ENCODE measurements at regions not wholly inside any gene's neighbourhood (a gene's known extent, or its start where the extent isn't known, plus 50 kb on each side); places are given as distances from the start of the nearest gene placed in this dataset.
A peak's percentile ranks its signal among the peaks of the same experiment; 100 is the strongest.

GRCh38 chr5:143870362-143870761 is 58.4 kb downstream of the HMHB1 start:
- peaks cover 34% of the 10 kb centered on the region for H3K4me1 ChIP-seq (ENCODE audit: insufficient read depth, low read length)
- no peaks in the 10 kb centered on the region for H3K36me3 ChIP-seq (ENCODE audit: insufficient read depth, low read length)
- H3K9ac ChIP-seq (ENCODE audit: low read depth, low read length) = no peak overlapping the region
- H3K9me3 ChIP-seq (ENCODE audit: control insufficient read depth, insufficient read depth, low read length) = no peaks in the 10 kb centered on the region

DNA sequence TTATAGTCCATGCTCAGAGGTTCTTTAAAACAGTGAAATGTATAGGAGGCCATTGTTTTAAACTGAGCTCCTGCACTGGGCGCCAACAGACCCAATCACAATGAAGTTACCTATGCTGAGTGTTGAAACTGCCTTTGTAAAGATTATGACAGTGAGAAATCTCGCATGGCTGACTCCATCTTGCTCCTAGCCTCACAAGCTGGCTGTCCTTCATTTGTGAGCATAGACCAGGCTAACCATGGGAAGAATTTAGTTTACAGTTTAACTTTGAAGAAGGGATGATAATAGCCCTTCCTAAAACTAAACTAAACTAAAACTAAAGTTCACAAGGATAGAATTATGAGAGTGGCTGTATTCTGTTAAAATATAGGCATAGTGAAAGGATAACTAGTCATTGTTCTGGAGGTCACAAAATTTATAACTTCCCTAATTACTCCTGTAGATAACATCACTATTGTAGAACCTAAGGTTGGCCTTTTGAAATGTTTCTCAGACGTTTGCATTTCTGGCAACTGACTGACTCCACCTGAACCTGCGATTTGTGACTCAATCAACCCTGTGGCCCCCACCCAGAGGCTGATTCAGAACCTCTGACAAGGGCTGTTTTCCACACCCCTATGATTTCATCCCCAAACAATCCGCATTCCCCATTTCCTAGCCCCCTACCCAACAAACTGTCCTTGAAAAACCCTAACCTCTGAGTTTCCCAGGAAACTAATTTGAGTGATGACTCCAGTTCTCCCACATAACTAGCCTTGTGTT is 59.1 kb downstream of the HMHB1 start:
- peaks cover 34% of the 10 kb centered on the region for H3K4me1 ChIP-seq (ENCODE audit: insufficient read depth, low read length)
- no peaks in the 10 kb centered on the region for H3K9me3 ChIP-seq (ENCODE audit: control insufficient read depth, insufficient read depth, low read length)
- H3K9ac ChIP-seq (ENCODE audit: low read depth, low read length) = no peak overlapping the region
- H3K36me3 ChIP-seq (ENCODE audit: insufficient read depth, low read length) = no peaks in the 10 kb centered on the region

DNA sequence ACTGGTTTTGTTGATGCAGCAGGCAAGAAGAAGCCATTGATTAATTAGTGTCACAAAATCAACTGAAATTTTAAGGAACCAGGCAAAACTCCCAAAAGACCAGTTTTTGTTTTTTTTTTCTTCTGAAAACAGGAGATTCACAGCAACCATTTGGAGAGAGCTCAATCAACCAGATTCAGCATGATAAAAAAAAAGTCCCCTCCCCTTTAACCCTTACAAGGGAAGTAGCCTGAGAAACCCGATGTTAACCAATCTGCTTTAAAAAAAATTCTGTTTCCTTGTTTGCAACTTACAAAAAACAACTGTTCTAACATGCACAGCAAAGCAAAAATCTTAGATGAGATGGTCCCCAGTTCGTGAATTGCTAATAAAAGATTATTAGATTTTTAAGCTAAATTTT is 59.7 kb downstream of the HMHB1 start:
- Histone ChIP-seq H3K4me1 (ENCODE audit: insufficient read depth, low read length) (peaks cover 34% of the 10 kb centered on the region), H3K36me3 (ENCODE audit: insufficient read depth, low read length) (no peaks in the 10 kb centered on the region), H3K9me3 (ENCODE audit: control insufficient read depth, insufficient read depth, low read length) (no peaks in the 10 kb centered on the region), H3K9ac (ENCODE audit: low read depth, low read length) (0 out of 2 replicates have a peak overlapping the region, but pooled peaks have one; percentile 1)

GRCh38 chr5:143874312-143874711 is 62.4 kb downstream of the HMHB1 start:
- Histone ChIP-seq H3K9me3 (ENCODE audit: control insufficient read depth, insufficient read depth, low read length) (no peaks in the 10 kb centered on the region), H3K36me3 (ENCODE audit: insufficient read depth, low read length) (no peaks in the 10 kb centered on the region), H3K9ac (ENCODE audit: low read depth, low read length) (no peak overlapping the region), H3K4me1 (ENCODE audit: insufficient read depth, low read length) (peaks cover 35% of the 10 kb centered on the region)

GRCh38 chr5:143877196-143877595 is 65.2 kb downstream of the HMHB1 start:
- H3K36me3 ChIP-seq (ENCODE audit: insufficient read depth, low read length) = no peaks in the 10 kb centered on the region
- no peaks in the 10 kb centered on the region for H3K9me3 ChIP-seq (ENCODE audit: control insufficient read depth, insufficient read depth, low read length)
- H3K9ac ChIP-seq (ENCODE audit: low read depth, low read length) = no peak overlapping the region
- peaks cover 24% of the 10 kb centered on the region for H3K4me1 ChIP-seq (ENCODE audit: insufficient read depth, low read length)

GRCh38 chr5:143878430-143878829 is 66.5 kb downstream of the HMHB1 start:
- Histone ChIP-seq H3K9me3 (ENCODE audit: control insufficient read depth, insufficient read depth, low read length) (no peaks in the 10 kb centered on the region), H3K9ac (ENCODE audit: low read depth, low read length) (no peak overlapping the region), H3K4me1 (ENCODE audit: insufficient read depth, low read length) (peaks cover 19% of the 10 kb centered on the region), H3K36me3 (ENCODE audit: insufficient read depth, low read length) (no peaks in the 10 kb centered on the region)

DNA sequence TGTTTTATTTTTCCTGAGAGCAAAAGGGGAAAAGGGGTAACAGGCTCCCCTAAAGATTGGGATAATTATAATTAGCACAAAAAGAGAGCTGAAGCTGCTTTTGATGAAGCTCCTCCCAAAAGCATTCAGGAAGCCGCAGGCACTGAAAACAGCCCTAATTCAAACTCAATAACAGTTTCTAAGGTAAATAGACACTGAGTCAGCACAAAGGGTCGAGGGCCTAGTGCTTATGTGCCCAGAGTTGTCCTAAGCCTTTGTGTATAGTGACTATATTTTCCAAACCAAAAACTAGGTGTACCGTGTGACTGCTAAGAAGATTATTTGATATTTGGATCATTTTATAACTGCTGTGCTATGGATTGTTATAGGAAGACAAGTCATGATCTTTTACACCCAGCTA is 67.7 kb downstream of the HMHB1 start:
- Histone ChIP-seq H3K9me3 (ENCODE audit: control insufficient read depth, insufficient read depth, low read length) (no peaks in the 10 kb centered on the region), H3K36me3 (ENCODE audit: insufficient read depth, low read length) (no peaks in the 10 kb centered on the region), H3K9ac (ENCODE audit: low read depth, low read length) (no peak overlapping the region), H3K4me1 (ENCODE audit: insufficient read depth, low read length) (peaks cover 13% of the 10 kb centered on the region; the same call in 1 of the 2 replicates)

DNA sequence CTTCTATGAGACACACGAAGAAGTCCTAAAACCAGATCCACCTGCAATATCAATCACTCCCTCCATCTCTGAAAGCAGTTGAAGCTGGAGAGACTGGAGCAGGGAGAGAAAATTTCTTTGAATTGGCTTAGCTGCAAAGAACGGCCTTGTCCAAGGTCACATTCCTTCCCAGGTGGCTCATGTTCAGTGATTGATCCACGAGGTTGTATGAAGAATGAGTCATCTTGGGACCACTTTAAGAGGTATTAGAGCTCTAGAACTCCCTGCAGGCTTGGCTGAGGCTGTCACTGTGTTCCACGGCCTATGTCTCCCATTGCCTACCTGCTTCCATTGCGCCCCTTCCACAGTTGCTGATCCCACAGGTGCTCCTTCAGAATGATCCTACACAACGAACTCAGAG is 68.2 kb downstream of the HMHB1 start:
- H3K4me1 ChIP-seq (ENCODE audit: insufficient read depth, low read length) = peaks cover 13% of the 10 kb centered on the region; the same call in 1 of the 2 replicates
- H3K36me3 ChIP-seq (ENCODE audit: insufficient read depth, low read length) = no peaks in the 10 kb centered on the region
- H3K9me3 ChIP-seq (ENCODE audit: control insufficient read depth, insufficient read depth, low read length) = no peaks in the 10 kb centered on the region
- H3K9ac ChIP-seq (ENCODE audit: low read depth, low read length) = no peak overlapping the region

DNA sequence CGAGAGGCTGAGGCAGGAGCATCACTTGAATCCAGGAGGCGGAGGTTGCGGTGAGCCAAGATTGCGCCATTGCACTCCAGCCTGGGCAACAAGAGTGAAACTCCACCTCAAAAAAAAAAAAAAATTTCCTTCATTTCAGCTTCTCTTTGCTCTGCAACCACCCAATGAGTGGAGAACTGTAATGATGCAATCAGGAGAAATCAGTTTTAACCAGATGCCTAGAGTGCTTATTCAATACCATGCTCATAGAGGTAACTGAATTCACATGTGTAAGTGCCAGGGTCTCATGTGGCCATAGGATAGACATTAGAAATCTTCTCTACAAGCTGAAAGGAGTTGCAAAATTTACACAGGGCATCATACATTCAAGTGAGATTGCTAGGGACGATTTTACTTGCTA is 70.6 kb downstream of the HMHB1 start:
- peaks cover 24% of the 10 kb centered on the region for H3K4me1 ChIP-seq (ENCODE audit: insufficient read depth, low read length)
- H3K36me3 ChIP-seq (ENCODE audit: insufficient read depth, low read length) = no peaks in the 10 kb centered on the region
- no peaks in the 10 kb centered on the region for H3K9me3 ChIP-seq (ENCODE audit: control insufficient read depth, insufficient read depth, low read length)
- H3K9ac ChIP-seq (ENCODE audit: low read depth, low read length) = no peak overlapping the region

DNA sequence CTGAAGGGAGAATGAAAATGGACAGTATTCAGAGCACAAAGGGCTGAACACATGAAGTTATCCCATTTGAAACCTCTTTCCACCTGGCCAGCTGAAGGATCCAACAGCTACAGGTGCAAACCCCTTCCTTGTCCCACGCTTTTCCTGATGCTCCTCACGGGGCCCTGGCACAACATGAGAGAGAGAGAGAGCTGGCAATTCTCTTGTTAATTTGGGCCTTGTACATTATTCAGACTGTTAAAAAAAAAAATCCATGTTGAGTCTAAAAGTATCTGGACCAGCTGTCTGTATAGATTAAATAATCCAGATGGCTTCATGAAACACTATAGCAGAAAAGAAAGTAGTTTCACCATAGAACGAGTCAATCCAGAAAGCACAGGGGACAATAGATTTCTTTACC is 74.1 kb downstream of the HMHB1 start:
- H3K9me3 ChIP-seq (ENCODE audit: control insufficient read depth, insufficient read depth, low read length) = no peaks in the 10 kb centered on the region
- H3K36me3 ChIP-seq (ENCODE audit: insufficient read depth, low read length) = no peaks in the 10 kb centered on the region
- H3K9ac ChIP-seq (ENCODE audit: low read depth, low read length) = no peak overlapping the region
- H3K4me1 ChIP-seq (ENCODE audit: insufficient read depth, low read length) = peaks cover 22% of the 10 kb centered on the region

DNA sequence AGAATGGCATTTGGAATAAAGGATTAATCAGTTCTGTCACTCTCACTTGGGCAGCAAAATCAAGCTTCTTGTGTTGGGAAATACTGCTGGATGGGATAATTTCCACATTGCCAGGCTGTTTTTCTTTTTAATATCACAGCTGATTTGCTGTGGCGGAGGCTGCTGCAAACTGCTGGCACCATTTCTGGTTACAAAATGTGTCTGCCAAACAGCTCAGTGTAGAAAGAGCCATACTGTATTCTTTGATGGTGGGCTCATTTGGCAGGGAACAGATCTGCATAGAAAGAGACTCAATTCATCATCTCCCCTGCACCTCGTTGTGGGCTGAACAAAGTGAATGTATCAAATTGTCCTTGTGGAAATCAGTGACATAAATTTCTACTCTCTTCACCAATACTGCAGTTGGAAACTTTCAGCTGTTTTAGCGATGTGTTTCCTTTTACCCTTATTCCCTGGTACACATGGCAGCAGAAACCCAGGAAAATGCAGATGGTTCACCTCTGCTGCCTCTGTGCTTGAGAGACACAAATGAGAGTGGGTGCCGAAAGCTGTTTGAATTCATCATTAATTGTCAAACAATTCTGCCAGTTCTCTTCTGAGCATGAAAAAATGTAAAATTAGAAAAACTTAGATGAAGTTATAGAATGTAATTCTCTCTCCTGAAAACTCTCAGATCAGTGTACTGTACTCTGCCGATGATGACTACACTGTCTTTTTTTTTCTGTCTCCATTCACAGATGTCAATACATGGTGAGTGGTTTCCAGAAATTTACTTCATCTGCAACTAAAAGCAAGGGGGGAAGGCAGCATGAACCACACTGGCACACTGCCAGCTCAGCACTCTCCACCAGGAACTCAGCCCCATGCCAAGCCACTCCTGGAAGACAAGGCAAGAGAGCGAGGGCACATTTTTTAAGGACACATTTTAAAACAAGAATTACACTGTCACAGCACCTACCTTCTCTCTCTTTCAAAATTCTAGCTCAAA is 75.0 kb downstream of the HMHB1 start:
- Histone ChIP-seq H3K9me3 (ENCODE audit: control insufficient read depth, insufficient read depth, low read length) (no peaks in the 10 kb centered on the region), H3K4me1 (ENCODE audit: insufficient read depth, low read length) (peaks cover 22% of the 10 kb centered on the region), H3K9ac (ENCODE audit: low read depth, low read length) (no peak overlapping the region), H3K36me3 (ENCODE audit: insufficient read depth, low read length) (no peaks in the 10 kb centered on the region)

GRCh38 chr5:143887903-143888665 is 76.1 kb downstream of the HMHB1 start:
- Histone ChIP-seq H3K9me3 (ENCODE audit: control insufficient read depth, insufficient read depth, low read length) (no peaks in the 10 kb centered on the region), H3K4me1 (ENCODE audit: insufficient read depth, low read length) (peaks cover 22% of the 10 kb centered on the region), H3K9ac (ENCODE audit: low read depth, low read length) (no peak overlapping the region), H3K36me3 (ENCODE audit: insufficient read depth, low read length) (no peaks in the 10 kb centered on the region)

GRCh38 chr5:143888912-143889311 is 77.0 kb downstream of the HMHB1 start:
- H3K4me1 ChIP-seq (ENCODE audit: insufficient read depth, low read length) = peaks cover 22% of the 10 kb centered on the region
- no peaks in the 10 kb centered on the region for H3K36me3 ChIP-seq (ENCODE audit: insufficient read depth, low read length)

GRCh38 chr5:143889986-143890385 is 78.0 kb downstream of the HMHB1 start:
- no peak overlapping the region for H3K9ac ChIP-seq (ENCODE audit: low read depth, low read length)
- H3K36me3 ChIP-seq (ENCODE audit: insufficient read depth, low read length) = no peaks in the 10 kb centered on the region
- H3K4me1 ChIP-seq (ENCODE audit: insufficient read depth, low read length) = peaks cover 22% of the 10 kb centered on the region
- H3K9me3 ChIP-seq (ENCODE audit: control insufficient read depth, insufficient read depth, low read length) = no peaks in the 10 kb centered on the region

More at GRCh38 chr5:143888912-143889311, 77.0 kb downstream of the HMHB1 start:
- H3K9ac ChIP-seq (ENCODE audit: low read depth, low read length) = no peak overlapping the region
- no peaks in the 10 kb centered on the region for H3K9me3 ChIP-seq (ENCODE audit: control insufficient read depth, insufficient read depth, low read length)
